Bone marrow (tissue), 2 donors: ENCODE measurements at regions not wholly inside any gene's neighbourhood (a gene's known extent, or its start where the extent isn't known, plus 50 kb on each side); places are given as distances from the start of the nearest gene placed in this dataset.

ENCODE experiments used
- DNase-seq, 2 donors: peaks; one replicate each; lab custom pipeline; 2025; lab: John Stamatoyannopoulos, UW

GRCh38 chr10:128557149-128557710 is 431.0 kb upstream of the MKI67 start:
- no peak for DNase-seq

GRCh38 chr10:128560406-128560805 is 434.2 kb upstream of the MKI67 start:
- DNase-seq: no peak

DNA sequence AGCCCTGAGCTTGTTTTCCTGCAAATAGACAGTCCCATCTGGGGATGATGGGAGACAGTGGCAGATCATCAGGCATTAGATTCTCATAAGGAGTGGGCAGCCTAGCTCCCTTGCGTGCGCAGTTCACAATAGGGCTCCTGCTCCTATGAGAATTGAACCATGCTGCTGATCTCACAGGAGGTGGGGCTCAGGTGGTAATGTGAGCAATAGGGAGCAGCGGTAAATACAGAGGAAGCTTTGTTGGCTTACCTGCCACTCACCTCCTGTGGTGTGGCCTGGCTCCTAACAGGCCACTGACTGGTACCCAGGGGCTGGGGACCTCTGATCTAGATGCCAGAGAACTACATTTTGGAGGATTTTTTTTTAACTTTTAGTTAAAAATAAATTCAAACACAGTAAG is 434.8 kb upstream of the MKI67 start:
- DNase-seq: no peak

GRCh38 chr10:128563387-128563786 is 437.2 kb upstream of the MKI67 start:
- no peak for DNase-seq

DNA sequence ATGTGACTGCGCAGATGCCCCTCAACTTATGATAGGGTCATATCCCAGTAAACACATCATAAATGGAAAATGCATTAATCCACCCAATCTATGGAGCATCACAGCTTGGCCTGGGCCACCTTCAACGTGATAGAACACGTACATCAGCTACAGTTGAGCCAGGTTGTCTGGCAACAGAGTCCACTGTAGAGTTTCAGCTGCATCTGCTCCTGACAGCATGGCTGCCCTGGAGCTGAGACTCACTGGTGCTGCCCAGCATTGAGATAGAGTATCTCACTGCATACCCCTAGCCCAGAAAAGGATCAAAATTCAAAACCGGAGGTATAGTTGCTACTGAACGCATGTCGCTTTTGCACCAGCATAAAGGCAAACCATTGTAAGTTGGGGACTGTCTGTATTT is 437.7 kb upstream of the MKI67 start:
- DNase-seq: no peak

- DNase-seq: no peak
These were observed 440.2 kb upstream of the MKI67 start for GRCh38 chr10:128566361-128566968.

DNA sequence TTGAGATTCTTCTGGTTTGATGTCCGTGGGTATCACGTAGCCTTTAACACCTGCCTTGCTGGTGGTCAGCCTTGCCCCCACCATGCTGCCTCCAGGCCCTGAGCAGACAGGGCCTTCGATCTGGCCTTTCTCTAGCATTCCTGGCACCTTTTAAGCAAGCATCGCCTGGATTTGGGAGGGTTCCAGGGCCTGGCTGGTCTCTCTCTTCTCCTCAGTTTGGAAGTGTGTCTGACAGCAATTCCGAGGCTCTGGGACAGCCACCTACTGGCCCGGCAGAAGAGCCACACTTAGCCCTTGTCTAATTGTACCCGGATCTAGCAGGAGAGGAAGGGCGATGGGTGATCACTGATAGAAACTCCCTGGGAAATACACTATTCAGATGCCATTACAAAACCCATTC is 441.3 kb upstream of the MKI67 start:
- DNase-seq: no peak

- no peak for DNase-seq
These were observed 441.8 kb upstream of the MKI67 start for GRCh38 chr10:128568041-128568440.

GRCh38 chr10:128568491-128568890 is 442.3 kb upstream of the MKI67 start:
- no peak for DNase-seq

DNA sequence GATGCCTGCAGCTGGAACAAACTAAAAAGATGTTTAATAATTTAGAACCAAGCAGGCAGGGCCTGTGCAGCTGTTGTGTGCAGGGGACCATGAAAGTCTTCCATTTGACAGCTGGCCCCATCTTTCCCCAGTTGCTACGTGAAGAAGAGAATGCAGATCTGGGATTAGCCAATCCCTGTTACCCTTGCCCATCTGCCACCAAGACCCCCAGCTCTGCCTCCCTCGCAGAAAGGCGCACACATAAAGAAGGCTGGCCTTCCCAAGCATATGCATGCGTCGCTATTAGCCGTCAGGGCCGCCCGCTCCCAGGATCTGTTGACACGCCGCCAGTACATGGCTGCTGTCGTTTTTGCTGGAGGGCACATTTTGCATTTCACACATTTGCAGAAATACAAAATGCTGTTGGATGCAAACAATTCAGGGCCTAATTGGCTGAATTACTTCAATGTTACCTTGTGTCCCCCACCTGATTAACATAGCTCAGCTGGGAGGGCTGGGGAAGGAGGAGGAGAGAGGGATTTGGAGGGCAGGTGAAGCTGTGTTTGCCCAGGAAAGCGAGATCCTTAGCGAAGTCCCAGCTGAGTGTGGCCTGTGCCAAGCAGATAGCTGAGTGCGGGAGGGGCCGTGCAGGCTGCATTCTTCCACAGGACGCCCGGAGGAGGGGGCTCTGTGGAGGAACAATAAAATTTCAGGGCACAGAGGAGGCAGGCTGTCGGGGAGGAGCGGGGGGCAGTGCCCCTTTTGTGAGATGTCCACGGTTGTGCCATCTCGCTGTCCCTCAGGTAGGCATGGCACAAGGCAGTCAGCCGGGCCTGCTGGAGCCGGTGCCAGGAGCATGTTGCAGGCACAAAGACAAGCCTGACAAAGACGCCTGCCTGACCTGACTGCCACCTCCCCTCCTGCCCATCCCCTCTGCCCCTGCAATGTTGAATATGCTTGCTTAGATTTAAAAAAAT is 443.0 kb upstream of the MKI67 start:
- DNase-seq: no peak

DNA sequence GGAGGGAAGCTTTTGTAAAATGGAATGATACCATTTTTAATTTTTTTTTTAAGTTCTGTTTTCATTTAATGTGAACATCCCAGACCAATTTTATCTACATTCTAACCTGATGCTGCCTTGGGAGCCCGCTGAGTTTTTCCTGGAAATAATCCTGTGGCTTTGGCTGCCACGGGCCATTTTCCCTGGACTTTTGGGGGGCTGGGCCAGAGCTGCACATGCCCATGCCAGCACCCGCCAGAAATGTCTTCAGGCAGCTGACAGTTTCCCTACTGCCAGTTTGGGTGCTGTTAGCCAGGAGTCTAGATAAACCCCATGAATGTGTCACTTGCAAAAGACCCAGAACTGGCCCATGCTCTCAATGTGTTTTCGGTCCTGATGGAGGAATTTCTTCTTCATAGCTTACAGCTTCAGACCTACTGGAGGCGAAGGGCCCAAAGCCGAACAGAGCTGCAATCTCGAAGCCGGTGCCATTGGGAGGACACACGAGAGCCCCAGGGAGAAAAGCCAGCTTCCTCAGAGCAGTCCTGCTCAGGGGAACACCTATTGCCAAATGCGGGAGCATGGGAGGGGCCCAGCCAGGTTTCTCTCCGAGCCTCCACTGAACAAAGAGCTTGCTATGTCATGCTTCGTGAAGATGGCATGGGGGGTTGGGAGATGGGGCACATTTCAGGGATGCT is 444.2 kb upstream of the MKI67 start:
- no peak for DNase-seq

DNA sequence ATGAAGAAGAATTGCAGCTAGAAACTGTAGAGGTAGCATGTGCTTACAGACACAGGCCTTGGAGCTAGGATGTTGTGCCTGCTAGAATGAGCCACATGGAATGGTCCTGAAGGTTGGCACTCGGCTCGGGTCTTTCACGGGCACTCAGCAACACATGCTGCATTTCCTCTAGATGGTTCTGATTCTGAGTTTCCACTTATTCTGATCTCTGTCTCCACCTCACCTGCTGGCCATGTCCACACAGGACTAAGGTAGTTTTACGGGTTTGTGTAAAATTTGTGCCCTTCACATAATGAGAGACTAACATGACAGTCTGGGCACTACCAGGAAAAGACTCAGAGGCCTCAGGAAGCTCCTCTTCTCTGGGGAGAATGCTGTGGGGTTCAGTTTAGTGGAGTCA is 444.8 kb upstream of the MKI67 start:
- no peak for DNase-seq

- no peak for DNase-seq
These were observed 445.5 kb upstream of the MKI67 start for GRCh38 chr10:128571745-128572144.

DNA sequence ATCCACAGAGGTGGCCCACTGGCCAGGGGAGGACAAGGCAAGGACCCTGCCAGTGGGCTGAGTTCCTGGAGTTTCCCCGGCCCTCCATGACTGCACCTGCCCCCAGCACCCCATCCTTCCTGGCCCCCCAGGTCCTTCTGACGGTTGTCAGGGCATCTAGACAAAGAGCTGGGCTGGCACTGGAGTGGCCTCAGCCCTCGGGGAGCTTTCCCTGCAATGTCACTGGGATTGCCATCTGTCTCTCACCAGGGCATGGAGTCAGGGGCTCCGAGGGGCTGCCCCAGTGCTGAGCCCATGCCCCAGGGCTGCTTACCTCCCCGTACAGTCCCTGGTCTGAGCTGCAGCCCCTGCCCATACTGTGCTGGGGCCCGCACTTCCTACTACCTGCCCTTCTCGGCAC is 446.5 kb upstream of the MKI67 start:
- DNase-seq: no peak

- no peak for DNase-seq
These were observed 447.1 kb upstream of the MKI67 start for GRCh38 chr10:128573281-128573845.

- no peak for DNase-seq
These were observed 447.8 kb upstream of the MKI67 start for GRCh38 chr10:128573986-128574385.

GRCh38 chr10:128574581-128575210 is 448.5 kb upstream of the MKI67 start:
- DNase-seq: no peak

DNA sequence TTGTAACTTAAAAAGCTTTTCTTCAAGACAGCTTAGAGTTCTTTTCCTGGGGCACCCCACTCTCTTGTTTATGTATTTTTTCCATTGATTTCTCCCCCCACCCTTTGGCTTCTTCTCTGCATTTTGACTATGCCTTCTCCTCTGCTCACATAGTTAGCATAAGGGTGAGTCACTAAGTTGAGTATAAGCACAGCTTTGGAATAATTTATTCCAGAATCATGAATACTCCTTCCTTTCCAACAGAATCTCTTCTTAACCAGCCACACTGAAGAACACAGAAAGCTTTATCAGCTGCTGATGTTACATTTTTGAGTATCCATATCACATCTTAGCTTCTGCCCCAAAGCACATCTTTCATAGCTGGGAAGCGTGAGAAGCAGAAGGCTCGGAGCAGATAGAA is 449.5 kb upstream of the MKI67 start:
- DNase-seq: no peak

DNA sequence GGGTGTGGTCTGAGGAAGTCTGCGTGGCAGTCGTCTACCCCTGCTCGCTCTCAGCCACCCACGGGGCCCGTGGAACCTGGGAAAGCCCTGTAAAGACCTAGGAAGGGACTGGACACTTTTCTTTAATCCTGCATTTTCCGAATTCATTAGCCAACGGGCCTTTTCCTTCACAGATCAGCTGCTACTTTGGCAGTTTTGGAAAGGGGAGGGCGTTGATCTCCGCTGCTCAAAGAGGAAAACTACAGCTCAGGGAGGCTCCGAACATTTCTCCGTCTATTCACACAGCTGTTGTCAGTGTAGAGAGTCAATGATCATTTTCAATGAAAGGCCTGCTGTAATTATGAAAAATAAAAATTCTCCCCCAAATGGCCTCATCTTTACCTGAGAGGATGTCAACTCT is 450.1 kb upstream of the MKI67 start:
- DNase-seq: no peak

DNA sequence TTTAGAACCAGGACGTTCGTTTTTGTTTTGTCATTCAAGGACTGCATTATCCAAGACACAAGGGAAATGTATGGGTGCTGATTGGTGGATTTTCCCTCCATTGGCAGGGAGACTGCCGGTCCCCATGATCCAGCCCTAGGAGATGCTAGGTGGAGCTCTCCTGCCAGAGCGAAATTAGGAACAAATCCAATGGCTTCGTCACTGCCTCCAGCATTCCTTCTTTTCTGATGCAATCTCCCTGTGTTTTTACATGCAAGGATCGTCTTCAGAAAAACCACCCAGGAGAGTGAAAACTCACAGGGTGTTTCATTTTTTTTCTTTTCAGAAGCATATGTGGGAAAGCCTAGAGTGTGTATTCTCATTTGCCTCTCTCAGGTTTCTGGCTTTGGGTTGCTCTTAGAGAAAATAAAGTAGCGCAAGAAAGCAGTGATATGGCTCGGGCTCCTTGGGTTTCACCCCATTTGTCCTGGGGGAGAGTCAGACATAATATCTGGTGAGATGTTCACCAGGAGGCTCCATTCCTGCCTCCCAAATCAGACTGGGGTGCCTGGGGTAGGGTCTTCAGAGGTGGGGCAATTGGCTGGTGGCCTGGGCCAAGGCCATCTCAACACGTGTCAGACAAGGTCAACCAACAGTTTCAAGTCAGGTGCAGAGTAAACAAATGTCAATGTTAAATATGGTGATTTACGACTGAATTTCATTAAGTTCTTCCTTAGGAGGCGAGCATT is 450.9 kb upstream of the MKI67 start:
- DNase-seq: no peak
